ENCODE measurements at regions not wholly inside any gene's neighbourhood (a gene's known extent, or its start where the extent isn't known, plus 50 kb on each side); places are given as distances from the start of the nearest gene placed in this dataset.

DNA sequence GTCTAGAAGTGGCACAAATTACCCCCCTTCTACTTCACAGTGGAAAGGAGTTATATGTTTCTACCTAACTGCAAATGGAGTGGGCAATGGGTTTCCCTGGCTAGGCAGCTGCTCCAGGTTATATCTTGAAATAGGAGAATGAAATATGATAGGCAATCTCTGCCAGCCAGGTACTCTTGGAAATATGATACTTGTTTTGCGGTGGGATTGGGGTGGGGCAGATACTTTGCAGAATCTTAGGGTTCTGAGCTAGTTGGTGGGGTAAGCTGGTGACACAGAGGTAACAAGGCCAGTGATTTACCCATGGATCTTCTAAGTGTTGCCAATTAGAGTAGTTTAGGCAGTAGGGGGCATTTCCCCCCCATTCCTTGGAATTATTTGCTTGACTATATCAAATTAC is 140.1 kb downstream of the ATP23 start:
- TF ChIP-seq TEAD4 (IDR thresholded peaks at IDR 0.05) (no peak), ZBTB7A (IDR thresholded peaks at IDR 0.05; ENCODE audit: low read depth) (no peak), TAF1 (IDR thresholded peaks at IDR 0.05; ENCODE audit: low read depth) (no peak), EGR1 (IDR thresholded peaks at IDR 0.05) (no peak), EP300 (IDR thresholded peaks at IDR 0.05; ENCODE audit: borderline replicate concordance) (no peak)
- TF ChIP-seq, protein P1, sequence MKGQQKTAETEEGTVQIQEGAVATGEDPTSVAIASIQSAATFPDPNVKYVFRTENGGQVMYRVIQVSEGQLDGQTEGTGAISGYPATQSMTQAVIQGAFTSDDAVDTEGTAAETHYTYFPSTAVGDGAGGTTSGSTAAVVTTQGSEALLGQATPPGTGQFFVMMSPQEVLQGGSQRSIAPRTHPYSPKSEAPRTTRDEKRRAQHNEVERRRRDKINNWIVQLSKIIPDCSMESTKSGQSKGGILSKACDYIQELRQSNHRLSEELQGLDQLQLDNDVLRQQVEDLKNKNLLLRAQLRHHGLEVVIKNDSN (IDR thresholded peaks at IDR 0.05) = no peak
- TF ChIP-seq, protein P2, sequence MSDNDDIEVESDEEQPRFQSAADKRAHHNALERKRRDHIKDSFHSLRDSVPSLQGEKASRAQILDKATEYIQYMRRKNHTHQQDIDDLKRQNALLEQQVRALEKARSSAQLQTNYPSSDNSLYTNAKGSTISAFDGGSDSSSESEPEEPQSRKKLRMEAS (IDR thresholded peaks at IDR 0.05) = no peak

DNA sequence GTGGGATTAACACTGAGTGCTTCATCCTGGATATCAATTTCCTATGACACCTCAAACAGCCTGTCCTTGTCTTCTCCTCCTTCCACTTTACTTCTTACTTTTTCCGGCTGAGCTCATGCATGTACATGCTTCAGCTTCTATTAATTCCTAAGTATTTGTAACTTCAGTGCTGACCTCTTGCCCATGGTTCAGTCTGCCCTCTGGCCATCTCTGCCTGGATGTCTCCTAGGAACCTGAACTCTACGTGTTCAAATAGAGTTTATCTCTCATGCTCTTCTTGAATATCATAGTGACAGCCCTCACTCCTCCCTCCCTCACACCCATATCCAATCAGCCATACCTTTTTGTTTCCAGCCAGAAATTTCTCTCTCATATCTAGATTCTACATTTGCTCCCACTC is 141.6 kb downstream of the ATP23 start:
- no peak for TF ChIP-seq EP300 (IDR thresholded peaks at IDR 0.05; ENCODE audit: borderline replicate concordance)
- TF ChIP-seq EGR1 (IDR thresholded peaks at IDR 0.05) = no peak

DNA sequence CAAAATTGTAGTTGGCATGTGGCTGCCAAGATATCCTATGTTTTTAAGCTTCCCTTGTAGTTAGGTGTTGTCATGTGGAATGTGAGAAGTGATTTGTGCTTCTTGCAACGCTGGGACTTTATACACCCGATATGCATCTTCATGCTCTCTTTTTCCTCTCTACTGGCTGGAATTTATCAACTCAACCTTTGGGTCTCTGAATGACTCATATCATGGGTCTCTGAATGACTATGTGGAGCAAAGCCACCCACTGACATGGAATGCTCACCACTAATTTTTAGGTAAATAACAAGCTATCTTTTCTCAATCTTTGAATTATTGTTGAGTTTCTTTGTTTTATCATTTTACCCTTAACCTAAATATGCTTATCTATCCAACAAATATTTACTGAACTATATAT is 144.6 kb downstream of the ATP23 start:
- no peak for TF ChIP-seq CEBPB (IDR thresholded peaks at IDR 0.05)
- TF ChIP-seq, protein P2 (IDR thresholded peaks at IDR 0.05) = no peak
- no peak for TF ChIP-seq YY1 (IDR thresholded peaks at IDR 0.05; ENCODE audit: low read depth)
- no peak for TF ChIP-seq TAF1 (IDR thresholded peaks at IDR 0.05; ENCODE audit: low read depth)
- TF ChIP-seq, protein P1 (IDR thresholded peaks at IDR 0.05) = no peak
- no peak for TF ChIP-seq CREB1 (IDR thresholded peaks at IDR 0.05; ENCODE audit: low read depth)
- no peak for TF ChIP-seq RAD21 (IDR thresholded peaks at IDR 0.05; ENCODE audit: low read depth)
- TF ChIP-seq EP300 (IDR thresholded peaks at IDR 0.05; ENCODE audit: borderline replicate concordance) = no peak

DNA sequence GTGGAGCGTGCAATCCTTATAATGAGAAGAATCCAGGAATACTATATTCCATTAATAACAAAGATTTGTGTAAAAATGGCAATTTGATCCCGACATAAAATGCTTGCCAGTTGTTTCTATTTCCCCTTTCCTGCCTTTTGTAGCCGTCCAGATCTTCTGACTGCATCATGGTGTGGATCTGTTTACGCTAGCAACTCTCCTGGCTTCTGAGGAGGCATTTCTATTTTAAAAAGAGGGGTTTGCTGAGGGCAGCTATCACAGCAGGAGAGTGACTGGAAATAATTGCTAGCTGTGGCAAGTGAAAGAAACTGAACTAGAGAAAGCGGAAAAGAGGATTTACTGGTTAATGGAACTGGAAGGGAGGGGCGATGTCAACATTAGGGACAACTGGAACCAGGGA is 145.6 kb downstream of the ATP23 start:
- TF ChIP-seq FOXM1 (IDR thresholded peaks at IDR 0.05; ENCODE audit: borderline replicate concordance, low read depth) (no peak), EP300 (IDR thresholded peaks at IDR 0.05; ENCODE audit: borderline replicate concordance) (no peak), TEAD4 (IDR thresholded peaks at IDR 0.05) (no peak), CEBPB (IDR thresholded peaks at IDR 0.05) (no peak), CREB1 (IDR thresholded peaks at IDR 0.05; ENCODE audit: low read depth) (no peak), ZBTB7A (IDR thresholded peaks at IDR 0.05; ENCODE audit: low read depth) (no peak), YY1 (IDR thresholded peaks at IDR 0.05; ENCODE audit: low read depth) (no peak), NFIC (IDR thresholded peaks at IDR 0.05) (no peak), TCF12 (IDR thresholded peaks at IDR 0.05; ENCODE audit: low read depth) (no peak), EGR1 (IDR thresholded peaks at IDR 0.05) (no peak), RAD21 (IDR thresholded peaks at IDR 0.05; ENCODE audit: low read depth) (no peak), TAF1 (IDR thresholded peaks at IDR 0.05; ENCODE audit: low read depth) (no peak)
- TF ChIP-seq, protein P2 (IDR thresholded peaks at IDR 0.05) = no peak
- TF ChIP-seq, protein P3, sequence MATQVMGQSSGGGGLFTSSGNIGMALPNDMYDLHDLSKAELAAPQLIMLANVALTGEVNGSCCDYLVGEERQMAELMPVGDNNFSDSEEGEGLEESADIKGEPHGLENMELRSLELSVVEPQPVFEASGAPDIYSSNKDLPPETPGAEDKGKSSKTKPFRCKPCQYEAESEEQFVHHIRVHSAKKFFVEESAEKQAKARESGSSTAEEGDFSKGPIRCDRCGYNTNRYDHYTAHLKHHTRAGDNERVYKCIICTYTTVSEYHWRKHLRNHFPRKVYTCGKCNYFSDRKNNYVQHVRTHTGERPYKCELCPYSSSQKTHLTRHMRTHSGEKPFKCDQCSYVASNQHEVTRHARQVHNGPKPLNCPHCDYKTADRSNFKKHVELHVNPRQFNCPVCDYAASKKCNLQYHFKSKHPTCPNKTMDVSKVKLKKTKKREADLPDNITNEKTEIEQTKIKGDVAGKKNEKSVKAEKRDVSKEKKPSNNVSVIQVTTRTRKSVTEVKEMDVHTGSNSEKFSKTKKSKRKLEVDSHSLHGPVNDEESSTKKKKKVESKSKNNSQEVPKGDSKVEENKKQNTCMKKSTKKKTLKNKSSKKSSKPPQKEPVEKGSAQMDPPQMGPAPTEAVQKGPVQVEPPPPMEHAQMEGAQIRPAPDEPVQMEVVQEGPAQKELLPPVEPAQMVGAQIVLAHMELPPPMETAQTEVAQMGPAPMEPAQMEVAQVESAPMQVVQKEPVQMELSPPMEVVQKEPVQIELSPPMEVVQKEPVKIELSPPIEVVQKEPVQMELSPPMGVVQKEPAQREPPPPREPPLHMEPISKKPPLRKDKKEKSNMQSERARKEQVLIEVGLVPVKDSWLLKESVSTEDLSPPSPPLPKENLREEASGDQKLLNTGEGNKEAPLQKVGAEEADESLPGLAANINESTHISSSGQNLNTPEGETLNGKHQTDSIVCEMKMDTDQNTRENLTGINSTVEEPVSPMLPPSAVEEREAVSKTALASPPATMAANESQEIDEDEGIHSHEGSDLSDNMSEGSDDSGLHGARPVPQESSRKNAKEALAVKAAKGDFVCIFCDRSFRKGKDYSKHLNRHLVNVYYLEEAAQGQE (IDR thresholded peaks at IDR 0.05; ENCODE audit: low read depth) = no peak
- TF ChIP-seq, protein P1 (IDR thresholded peaks at IDR 0.05) = no peak

DNA sequence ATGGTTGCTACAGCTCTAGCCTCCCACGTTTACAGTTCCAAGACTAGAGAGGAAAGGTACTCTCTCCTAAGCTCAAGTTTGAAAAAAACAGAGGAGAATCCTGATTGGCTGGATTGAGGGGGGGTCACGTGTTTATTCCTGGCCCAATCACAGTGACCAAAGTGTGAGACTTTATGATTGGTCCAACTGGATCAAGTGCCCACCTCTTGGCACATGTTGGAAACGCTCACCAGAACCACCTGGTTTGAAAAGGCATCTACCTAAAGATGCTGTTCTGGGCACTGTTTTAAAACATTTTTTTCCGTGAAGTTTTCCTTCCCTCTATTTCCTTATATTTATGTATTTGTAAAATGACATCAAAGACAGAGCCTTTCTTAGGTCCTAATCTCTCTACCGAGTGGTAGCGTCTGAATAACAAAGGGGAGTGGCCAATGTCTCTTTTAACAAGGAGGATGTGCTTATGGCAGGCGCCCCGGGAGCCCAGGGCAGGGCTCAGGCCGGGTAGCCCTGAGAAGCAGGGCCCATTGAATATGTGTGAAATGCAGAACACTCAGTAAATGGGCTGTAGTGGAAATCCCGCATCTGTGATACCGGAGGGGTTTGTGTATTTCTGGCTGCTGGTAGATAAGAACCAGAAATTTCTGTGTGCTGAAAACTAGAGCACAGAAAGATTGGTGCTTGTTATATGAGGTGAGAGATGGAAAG is 146.2 kb downstream of the ATP23 start:
- TF ChIP-seq EGR1 (IDR thresholded peaks at IDR 0.05) = no peak
- no peak for TF ChIP-seq EP300 (IDR thresholded peaks at IDR 0.05; ENCODE audit: borderline replicate concordance)

DNA sequence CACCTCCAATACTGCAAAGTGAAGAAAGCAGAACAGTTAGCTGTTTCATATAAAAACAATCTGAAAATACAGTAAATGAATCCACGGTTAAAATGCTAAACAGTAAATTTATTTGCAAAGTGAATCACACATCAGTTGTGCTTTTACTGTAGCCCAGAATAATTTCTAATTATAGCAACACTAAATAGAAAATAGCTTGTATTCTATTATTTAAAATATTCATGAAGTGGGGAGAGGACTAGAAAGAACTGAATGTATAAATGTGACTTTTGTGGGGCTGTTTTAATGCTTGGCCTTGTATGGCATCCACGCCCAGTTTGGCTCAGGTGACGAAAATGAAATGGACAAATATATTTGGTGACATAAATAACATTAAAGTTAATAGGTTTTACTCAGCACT is 148.2 kb downstream of the ATP23 start:
- TF ChIP-seq TCF12 (IDR thresholded peaks at IDR 0.05; ENCODE audit: low read depth) = no peak
- no peak for TF ChIP-seq TEAD4 (IDR thresholded peaks at IDR 0.05)
- no peak for TF ChIP-seq EP300 (IDR thresholded peaks at IDR 0.05; ENCODE audit: borderline replicate concordance)
- no peak for TF ChIP-seq ZBTB7A (IDR thresholded peaks at IDR 0.05; ENCODE audit: low read depth)
- TF ChIP-seq CEBPB (IDR thresholded peaks at IDR 0.05) = no peak
- no peak for TF ChIP-seq YY1 (IDR thresholded peaks at IDR 0.05; ENCODE audit: low read depth)
- no peak for TF ChIP-seq FOXM1 (IDR thresholded peaks at IDR 0.05; ENCODE audit: borderline replicate concordance, low read depth)
- TF ChIP-seq EGR1 (IDR thresholded peaks at IDR 0.05) = no peak
- TF ChIP-seq, protein P2 (IDR thresholded peaks at IDR 0.05) = no peak
- no peak for TF ChIP-seq TAF1 (IDR thresholded peaks at IDR 0.05; ENCODE audit: low read depth)
- no peak for TF ChIP-seq CREB1 (IDR thresholded peaks at IDR 0.05; ENCODE audit: low read depth)
- TF ChIP-seq, protein P3 (IDR thresholded peaks at IDR 0.05; ENCODE audit: low read depth) = no peak
- no peak for TF ChIP-seq RAD21 (IDR thresholded peaks at IDR 0.05; ENCODE audit: low read depth)
- TF ChIP-seq, protein P1 (IDR thresholded peaks at IDR 0.05) = no peak
- no peak for TF ChIP-seq NFIC (IDR thresholded peaks at IDR 0.05)

All from Ishikawa (cell line).